ENCODE measurements at regions not wholly inside any gene's neighbourhood (a gene's known extent, or its start where the extent isn't known, plus 50 kb on each side); places are given as distances from the start of the nearest gene placed in this dataset.

- Mint-ChIP-seq H3K9me3 (ENCODE audit: unreplicated experiment) (peaks cover 2% of the 10 kb centered on the region), H3K4me1 (ENCODE audit: low read depth, unreplicated experiment) (no peaks in the 10 kb centered on the region), H3K4me3 (ENCODE audit: unreplicated experiment) (no peak overlapping the region), H3K36me3 (ENCODE audit: unreplicated experiment) (no peaks in the 10 kb centered on the region), H3K27me3 (ENCODE audit: unreplicated experiment) (no peaks in the 10 kb centered on the region), H3K27ac (ENCODE audit: unreplicated experiment) (no peak overlapping the region)
- DNase-seq = no peak
- TF ChIP-seq, protein P1, sequence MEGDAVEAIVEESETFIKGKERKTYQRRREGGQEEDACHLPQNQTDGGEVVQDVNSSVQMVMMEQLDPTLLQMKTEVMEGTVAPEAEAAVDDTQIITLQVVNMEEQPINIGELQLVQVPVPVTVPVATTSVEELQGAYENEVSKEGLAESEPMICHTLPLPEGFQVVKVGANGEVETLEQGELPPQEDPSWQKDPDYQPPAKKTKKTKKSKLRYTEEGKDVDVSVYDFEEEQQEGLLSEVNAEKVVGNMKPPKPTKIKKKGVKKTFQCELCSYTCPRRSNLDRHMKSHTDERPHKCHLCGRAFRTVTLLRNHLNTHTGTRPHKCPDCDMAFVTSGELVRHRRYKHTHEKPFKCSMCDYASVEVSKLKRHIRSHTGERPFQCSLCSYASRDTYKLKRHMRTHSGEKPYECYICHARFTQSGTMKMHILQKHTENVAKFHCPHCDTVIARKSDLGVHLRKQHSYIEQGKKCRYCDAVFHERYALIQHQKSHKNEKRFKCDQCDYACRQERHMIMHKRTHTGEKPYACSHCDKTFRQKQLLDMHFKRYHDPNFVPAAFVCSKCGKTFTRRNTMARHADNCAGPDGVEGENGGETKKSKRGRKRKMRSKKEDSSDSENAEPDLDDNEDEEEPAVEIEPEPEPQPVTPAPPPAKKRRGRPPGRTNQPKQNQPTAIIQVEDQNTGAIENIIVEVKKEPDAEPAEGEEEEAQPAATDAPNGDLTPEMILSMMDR (IDR thresholded peaks at IDR 0.05; ENCODE audit: partially characterized antibody, unreplicated experiment) = no peak
Observed at GRCh38 chr2:136182315-136182714, 64.4 kb upstream of the CXCR4 start.

GRCh38 chr2:136179602-136179975 lies 61.6 kb upstream of the CXCR4 start:
- DNase-seq = no peak
- Mint-ChIP-seq H3K9me3 (ENCODE audit: unreplicated experiment) (peaks cover 2% of the 10 kb centered on the region), H3K4me3 (ENCODE audit: unreplicated experiment) (no peak overlapping the region), H3K36me3 (ENCODE audit: unreplicated experiment) (no peaks in the 10 kb centered on the region), H3K27ac (ENCODE audit: unreplicated experiment) (no peak overlapping the region), H3K4me1 (ENCODE audit: low read depth, unreplicated experiment) (peaks cover 5% of the 10 kb centered on the region), H3K27me3 (ENCODE audit: unreplicated experiment) (no peaks in the 10 kb centered on the region)
- TF ChIP-seq, protein P1 (IDR thresholded peaks at IDR 0.05; ENCODE audit: partially characterized antibody, unreplicated experiment) = no peak

GRCh38 chr2:136178941-136179601 lies 61.1 kb upstream of the CXCR4 start:
- no peaks in the 10 kb centered on the region for H3K36me3 Mint-ChIP-seq (ENCODE audit: unreplicated experiment)
- no peak overlapping the region for H3K27ac Mint-ChIP-seq (ENCODE audit: unreplicated experiment)
- TF ChIP-seq, protein P1 (IDR thresholded peaks at IDR 0.05; ENCODE audit: partially characterized antibody, unreplicated experiment) = no peak
- H3K9me3 Mint-ChIP-seq (ENCODE audit: unreplicated experiment) = peaks cover 2% of the 10 kb centered on the region
- no peak overlapping the region for H3K4me3 Mint-ChIP-seq (ENCODE audit: unreplicated experiment)
- no peaks in the 10 kb centered on the region for H3K27me3 Mint-ChIP-seq (ENCODE audit: unreplicated experiment)
- peaks cover 5% of the 10 kb centered on the region for H3K4me1 Mint-ChIP-seq (ENCODE audit: low read depth, unreplicated experiment)
- no peak for DNase-seq

- Mint-ChIP-seq H3K27ac (ENCODE audit: unreplicated experiment) (no peak overlapping the region), H3K27me3 (ENCODE audit: unreplicated experiment) (no peaks in the 10 kb centered on the region), H3K4me3 (ENCODE audit: unreplicated experiment) (no peak overlapping the region), H3K9me3 (ENCODE audit: unreplicated experiment) (no peaks in the 10 kb centered on the region), H3K4me1 (ENCODE audit: low read depth, unreplicated experiment) (peaks cover 5% of the 10 kb centered on the region), H3K36me3 (ENCODE audit: unreplicated experiment) (no peaks in the 10 kb centered on the region)
- TF ChIP-seq, protein P1 (IDR thresholded peaks at IDR 0.05; ENCODE audit: partially characterized antibody, unreplicated experiment) = no peak
- DNase-seq = no peak
Observed at GRCh38 chr2:136175868-136176267, 57.9 kb upstream of the CXCR4 start.

DNA sequence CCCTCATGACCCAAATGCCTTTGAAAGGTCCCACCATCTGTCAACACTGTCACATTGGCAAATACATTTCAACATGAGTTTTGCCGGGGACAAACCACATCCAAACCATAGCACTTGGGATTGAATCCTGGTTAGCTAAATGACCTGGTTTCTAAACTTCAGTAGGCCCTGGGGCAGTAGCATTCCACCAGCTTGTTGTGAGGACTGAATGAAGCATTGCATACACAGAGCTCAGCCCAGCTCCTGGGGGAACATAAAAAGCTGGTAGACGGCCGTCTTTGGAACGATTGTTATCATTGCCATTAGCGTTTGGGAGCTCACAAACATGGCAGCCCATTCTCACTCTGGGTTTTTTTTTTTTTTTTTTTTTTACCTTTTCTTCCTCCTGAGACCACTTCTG lies 57.5 kb upstream of the CXCR4 start:
- H3K9me3 Mint-ChIP-seq (ENCODE audit: unreplicated experiment) = no peaks in the 10 kb centered on the region
- H3K27ac Mint-ChIP-seq (ENCODE audit: unreplicated experiment) = no peak overlapping the region
- no peak for DNase-seq
- H3K4me1 Mint-ChIP-seq (ENCODE audit: low read depth, unreplicated experiment) = peaks cover 5% of the 10 kb centered on the region
- H3K27me3 Mint-ChIP-seq (ENCODE audit: unreplicated experiment) = no peaks in the 10 kb centered on the region
- H3K4me3 Mint-ChIP-seq (ENCODE audit: unreplicated experiment) = no peak overlapping the region
- no peaks in the 10 kb centered on the region for H3K36me3 Mint-ChIP-seq (ENCODE audit: unreplicated experiment)
- TF ChIP-seq, protein P1 (IDR thresholded peaks at IDR 0.05; ENCODE audit: partially characterized antibody, unreplicated experiment) = no peak
